ENCODE measurements at regions not wholly inside any gene's neighbourhood (a gene's known extent, or its start where the extent isn't known, plus 50 kb on each side); places are given as distances from the start of the nearest gene placed in this dataset.

DNA sequence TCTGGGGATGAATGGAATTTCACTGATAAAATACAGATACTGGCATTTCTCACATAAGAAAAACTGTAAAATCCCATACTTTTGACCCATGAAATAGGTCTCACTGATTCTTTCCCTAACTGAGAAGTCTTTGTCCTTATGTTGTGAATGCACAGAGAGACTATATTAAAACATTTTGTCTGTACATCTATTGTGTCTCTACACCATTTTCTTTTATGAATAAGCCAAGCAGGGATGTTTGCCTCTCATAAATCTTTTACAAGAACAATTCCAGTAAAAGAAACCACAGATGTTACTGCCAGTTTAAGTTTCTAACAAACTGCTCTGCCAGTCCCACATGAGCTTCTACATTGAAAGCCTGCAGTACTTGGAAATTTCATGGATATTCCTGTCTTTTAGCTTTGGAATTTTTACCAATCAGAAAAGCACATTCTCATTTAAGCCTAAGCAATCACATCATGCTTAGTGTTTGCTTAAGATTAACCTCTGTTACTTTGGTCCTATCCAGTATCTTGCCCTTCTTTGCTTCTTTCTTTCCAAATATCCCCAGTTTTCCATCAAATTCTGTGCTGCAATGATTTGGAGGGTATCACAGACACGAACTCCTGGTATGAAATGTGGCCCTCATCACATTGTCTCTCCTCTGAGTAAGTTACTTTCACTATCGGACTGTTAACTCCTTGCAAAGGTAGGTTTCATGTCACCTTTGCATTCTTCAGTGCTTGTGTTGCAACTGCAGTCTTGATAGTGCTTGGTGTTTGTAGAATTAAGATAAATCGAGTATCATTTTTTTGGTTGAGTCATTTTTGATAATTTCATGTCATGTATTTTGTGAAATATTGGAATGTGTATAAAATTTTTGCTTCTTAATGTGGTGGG, 415.1 kb upstream of the ADAMTSL1 start:
- Histone ChIP-seq H3K9me3 (replicated peaks; ENCODE audit: control insufficient read depth, insufficient read depth, low read length) (no peaks in the 10 kb centered on the region), H3K27me3 (replicated peaks in 1 of 2; ENCODE audit: control insufficient read depth in 2 of 2, insufficient read depth in 2 of 2, low read length in 1 of 2) (peaks cover 0 to 1% of the 10 kb centered on the region in 2 experiments; a peak in 2 of 4 replicates), H3K36me3 (ENCODE audit: control insufficient read depth in 2 of 2, insufficient read depth in 2 of 2, low read length in 1 of 2) (no peaks in the 10 kb centered on the region), H4K20me1 (ENCODE audit: control insufficient read depth, insufficient read depth) (no peaks in the 10 kb centered on the region), H2AFZ (ENCODE audit: control insufficient read depth, low read depth, low read length) (no peak overlapping the region), H3K4me2 (ENCODE audit: control insufficient read depth, insufficient read depth) (no peak overlapping the region), H3K4me1 (ENCODE audit: control insufficient read depth, insufficient read depth, low read length) (no peaks in the 10 kb centered on the region), H3K4me3 (no peak overlapping the region), H3K9ac (ENCODE audit: control insufficient read depth, insufficient read depth, low read length) (no peak overlapping the region), H3K27ac (ENCODE audit: control insufficient read depth, insufficient read depth) (no peak overlapping the region), H3K79me2 (ENCODE audit: control insufficient read depth, insufficient read depth, low read length) (no peaks in the 10 kb centered on the region)
- SMC1A ChIA-PET (ENCODE audit: uncharacterized antibody, unreplicated experiment), result interaction anchor here (3.0 kb wide), 1 partner anchor 247 kb away, joined by 16 read pairs; no protein-coding TSS in a partner anchor
- in situ Hi-C loops (cut with MboI), result no loop called here
- no TSS peak for BruUV-seq (replicated peaks)
- FAIRE-seq (no peak), ATAC-seq (no peak), DNase-seq (ENCODE audit: low read depth, low spot score) (no peak)
- intact Hi-C loops (cut with micrococcal nuclease; ENCODE audit: unreplicated experiment), result loop anchor here (10.0 kb wide), 1 partner anchor 534 kb away; no protein-coding TSS in a partner anchor
- POLR2A ChIA-PET, result no interaction called here
- RAD21 ChIA-PET (ENCODE audit: unreplicated experiment), result no interaction called here
- CTCF ChIA-PET, result interaction anchor here (2.4 kb wide), 1 partner anchor 248 kb away, joined by 7 read pairs; no protein-coding TSS in a partner anchor
- WGBS (ENCODE audit: insufficient coverage, insufficient replicate concordance, low lambda C conversion rate, missing lambda C conversion rate), result 0% methylated on average over 3 of the region's 3 CpGs
- TF ChIP-seq PAX8 (IDR thresholded peaks at IDR 0.05) (no peak), IRF3 (IDR thresholded peaks at IDR 0.05) (no peak), TCF12 (IDR thresholded peaks at IDR 0.05; ENCODE audit: low read depth, low read length) (no peak), TCF3 (IDR thresholded peaks at IDR 0.05; ENCODE audit: borderline replicate concordance, insufficient read depth, low read depth, low read length) (no peak), CEBPB (IDR thresholded peaks at IDR 0.05; ENCODE audit: borderline replicate concordance in 1 of 2, low read depth in 2 of 2, low read length in 2 of 2) (no peak), POLR2A (IDR thresholded peaks at IDR 0.05; ENCODE audit: low read depth, low read length) (no peak), ZNF207 (IDR thresholded peaks at IDR 0.05; ENCODE audit: borderline replicate concordance) (no peak), ZZZ3 (IDR thresholded peaks at IDR 0.05; ENCODE audit: control insufficient read depth, insufficient read length, low read depth) (no peak), STAT3 (IDR thresholded peaks at IDR 0.05; ENCODE audit: low read depth, low read length) (no peak), SRF (IDR thresholded peaks at IDR 0.05; ENCODE audit: low read depth in 2 of 2, low read length in 2 of 2) (no peak), MYB (IDR thresholded peaks at IDR 0.05; ENCODE audit: borderline replicate concordance, low read depth, low read length) (no peak)
- TF ChIP-seq, protein P1, sequence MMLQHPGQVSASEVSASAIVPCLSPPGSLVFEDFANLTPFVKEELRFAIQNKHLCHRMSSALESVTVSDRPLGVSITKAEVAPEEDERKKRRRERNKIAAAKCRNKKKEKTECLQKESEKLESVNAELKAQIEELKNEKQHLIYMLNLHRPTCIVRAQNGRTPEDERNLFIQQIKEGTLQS (IDR thresholded peaks at IDR 0.05; ENCODE audit: borderline replicate concordance, extremely low read depth, low read depth, low read length), result no peak
- TF ChIP-seq, protein P2, sequence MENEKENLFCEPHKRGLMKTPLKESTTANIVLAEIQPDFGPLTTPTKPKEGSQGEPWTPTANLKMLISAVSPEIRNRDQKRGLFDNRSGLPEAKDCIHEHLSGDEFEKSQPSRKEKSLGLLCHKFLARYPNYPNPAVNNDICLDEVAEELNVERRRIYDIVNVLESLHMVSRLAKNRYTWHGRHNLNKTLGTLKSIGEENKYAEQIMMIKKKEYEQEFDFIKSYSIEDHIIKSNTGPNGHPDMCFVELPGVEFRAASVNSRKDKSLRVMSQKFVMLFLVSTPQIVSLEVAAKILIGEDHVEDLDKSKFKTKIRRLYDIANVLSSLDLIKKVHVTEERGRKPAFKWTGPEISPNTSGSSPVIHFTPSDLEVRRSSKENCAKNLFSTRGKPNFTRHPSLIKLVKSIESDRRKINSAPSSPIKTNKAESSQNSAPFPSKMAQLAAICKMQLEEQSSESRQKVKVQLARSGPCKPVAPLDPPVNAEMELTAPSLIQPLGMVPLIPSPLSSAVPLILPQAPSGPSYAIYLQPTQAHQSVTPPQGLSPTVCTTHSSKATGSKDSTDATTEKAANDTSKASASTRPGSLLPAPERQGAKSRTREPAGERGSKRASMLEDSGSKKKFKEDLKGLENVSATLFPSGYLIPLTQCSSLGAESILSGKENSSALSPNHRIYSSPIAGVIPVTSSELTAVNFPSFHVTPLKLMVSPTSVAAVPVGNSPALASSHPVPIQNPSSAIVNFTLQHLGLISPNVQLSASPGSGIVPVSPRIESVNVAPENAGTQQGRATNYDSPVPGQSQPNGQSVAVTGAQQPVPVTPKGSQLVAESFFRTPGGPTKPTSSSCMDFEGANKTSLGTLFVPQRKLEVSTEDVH (IDR thresholded peaks at IDR 0.05; ENCODE audit: low read depth, partially characterized antibody), result no peak
- TF ChIP-seq, protein P3, sequence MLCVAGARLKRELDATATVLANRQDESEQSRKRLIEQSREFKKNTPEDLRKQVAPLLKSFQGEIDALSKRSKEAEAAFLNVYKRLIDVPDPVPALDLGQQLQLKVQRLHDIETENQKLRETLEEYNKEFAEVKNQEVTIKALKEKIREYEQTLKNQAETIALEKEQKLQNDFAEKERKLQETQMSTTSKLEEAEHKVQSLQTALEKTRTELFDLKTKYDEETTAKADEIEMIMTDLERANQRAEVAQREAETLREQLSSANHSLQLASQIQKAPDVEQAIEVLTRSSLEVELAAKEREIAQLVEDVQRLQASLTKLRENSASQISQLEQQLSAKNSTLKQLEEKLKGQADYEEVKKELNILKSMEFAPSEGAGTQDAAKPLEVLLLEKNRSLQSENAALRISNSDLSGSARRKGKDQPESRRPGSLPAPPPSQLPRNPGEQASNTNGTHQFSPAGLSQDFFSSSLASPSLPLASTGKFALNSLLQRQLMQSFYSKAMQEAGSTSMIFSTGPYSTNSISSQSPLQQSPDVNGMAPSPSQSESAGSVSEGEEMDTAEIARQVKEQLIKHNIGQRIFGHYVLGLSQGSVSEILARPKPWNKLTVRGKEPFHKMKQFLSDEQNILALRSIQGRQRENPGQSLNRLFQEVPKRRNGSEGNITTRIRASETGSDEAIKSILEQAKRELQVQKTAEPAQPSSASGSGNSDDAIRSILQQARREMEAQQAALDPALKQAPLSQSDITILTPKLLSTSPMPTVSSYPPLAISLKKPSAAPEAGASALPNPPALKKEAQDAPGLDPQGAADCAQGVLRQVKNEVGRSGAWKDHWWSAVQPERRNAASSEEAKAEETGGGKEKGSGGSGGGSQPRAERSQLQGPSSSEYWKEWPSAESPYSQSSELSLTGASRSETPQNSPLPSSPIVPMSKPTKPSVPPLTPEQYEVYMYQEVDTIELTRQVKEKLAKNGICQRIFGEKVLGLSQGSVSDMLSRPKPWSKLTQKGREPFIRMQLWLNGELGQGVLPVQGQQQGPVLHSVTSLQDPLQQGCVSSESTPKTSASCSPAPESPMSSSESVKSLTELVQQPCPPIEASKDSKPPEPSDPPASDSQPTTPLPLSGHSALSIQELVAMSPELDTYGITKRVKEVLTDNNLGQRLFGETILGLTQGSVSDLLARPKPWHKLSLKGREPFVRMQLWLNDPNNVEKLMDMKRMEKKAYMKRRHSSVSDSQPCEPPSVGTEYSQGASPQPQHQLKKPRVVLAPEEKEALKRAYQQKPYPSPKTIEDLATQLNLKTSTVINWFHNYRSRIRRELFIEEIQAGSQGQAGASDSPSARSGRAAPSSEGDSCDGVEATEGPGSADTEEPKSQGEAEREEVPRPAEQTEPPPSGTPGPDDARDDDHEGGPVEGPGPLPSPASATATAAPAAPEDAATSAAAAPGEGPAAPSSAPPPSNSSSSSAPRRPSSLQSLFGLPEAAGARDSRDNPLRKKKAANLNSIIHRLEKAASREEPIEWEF (IDR thresholded peaks at IDR 0.05; ENCODE audit: insufficient replicate concordance, low read depth, low read length), result no peak
